Liver (tissue), 8 donors: ENCODE measurements at regions not wholly inside any gene's neighbourhood (a gene's known extent, or its start where the extent isn't known, plus 50 kb on each side); places are given as distances from the start of the nearest gene placed in this dataset.

ENCODE experiments used
- DNase-seq: peaks from one replicate; pipeline ENCODE4 v3.0.0-alpha.2; 2017; ENCODE audit warnings: low spot score
- H3K27ac ChIP-seq, 2 donors: one replicate each; pipeline ENCODE4 v1.7.0; 2013; ENCODE audit warnings: inconsistent platforms in 2 of 2, low read length in 2 of 2, control low read depth in 1 of 2, low read depth in 1 of 2, mild to moderate bottlenecking in 1 of 2
- H3K27me3 ChIP-seq, 4 donors: one replicate each; pipeline versions ENCODE4 v1.6.1 to v1.7.0; 2013; ENCODE audit warnings: low read length in 3 of 4, inconsistent platforms in 1 of 4, mild to moderate bottlenecking in 1 of 4, moderate library complexity in 1 of 4; ENCODE audit not compliant: control insufficient read depth in 4 of 4, insufficient read depth in 4 of 4
- H3K36me3 ChIP-seq, 4 donors: one replicate each; pipeline versions ENCODE4 v1.6.1 to v1.7.0; 2013; ENCODE audit warnings: low read length in 3 of 4, mild to moderate bottlenecking in 3 of 4, low read depth in 1 of 4, moderate library complexity in 1 of 4; ENCODE audit not compliant: control insufficient read depth in 4 of 4, insufficient read depth in 3 of 4
- H3K4me1 ChIP-seq, 4 donors: one replicate each; pipeline versions ENCODE4 v1.6.1 to v1.7.0; 2013; ENCODE audit warnings: low read length in 3 of 4, mild to moderate bottlenecking in 3 of 4, moderate library complexity in 1 of 4; ENCODE audit not compliant: control insufficient read depth in 4 of 4, insufficient read depth in 4 of 4
- H3K4me3 ChIP-seq, 3 donors: one replicate each; pipeline versions ENCODE4 v1.6.1 to v1.7.0; 2013; ENCODE audit warnings: low read length in 3 of 3, control low read depth in 1 of 3, low read depth in 1 of 3, mild to moderate bottlenecking in 1 of 3
- H3K9ac ChIP-seq, 2 donors: one replicate each; pipeline ENCODE4 v1.7.0; 2013; ENCODE audit warnings: low read length in 2 of 2, mild to moderate bottlenecking in 2 of 2, moderate library complexity in 2 of 2, control low read depth in 1 of 2, low read depth in 1 of 2
- H3K9me3 ChIP-seq, 4 donors: one replicate each; pipeline versions ENCODE4 v1.6.1 to v1.7.0; 2013; ENCODE audit warnings: low read length in 3 of 4; ENCODE audit not compliant: control insufficient read depth in 4 of 4
- EGR1 ChIP-seq, 2 donors: IDR thresholded peaks; 2 replicates each; pipeline ENCODE4 v1.6.1; 2016 to 2018; ENCODE audit warnings: antibody characterized with exemption in 2 of 2, low read depth in 2 of 2
- FOXA1 ChIP-seq: IDR thresholded peaks from 2 replicates; pipeline ENCODE4 v1.6.1; 2016; ENCODE audit warnings: antibody characterized with exemption
- FOXA2 ChIP-seq: IDR thresholded peaks from 2 replicates; pipeline ENCODE4 v1.6.1; 2016; ENCODE audit warnings: antibody characterized with exemption
- GABPA ChIP-seq, 2 donors: IDR thresholded peaks in 1 of 2; conservative IDR thresholded peaks in 1 of 2; 2 replicates each; pipeline ENCODE4 v1.6.1; 2016; ENCODE audit warnings: antibody characterized with exemption in 2 of 2, mild to moderate bottlenecking in 1 of 2, moderate library complexity in 1 of 2
- HNF4A ChIP-seq, 2 donors: conservative IDR thresholded peaks; 2 replicates each; pipeline ENCODE4 v1.6.1; 2016; ENCODE audit warnings: antibody characterized with exemption in 2 of 2, mild to moderate bottlenecking in 2 of 2
- HNF4G ChIP-seq: IDR thresholded peaks from 2 replicates; pipeline ENCODE4 v1.6.1; 2016; ENCODE audit warnings: antibody characterized with exemption
- JUND ChIP-seq, 2 donors: IDR thresholded peaks; 2 replicates each; pipeline ENCODE4 v1.6.1; 2016; ENCODE audit warnings: antibody characterized with exemption in 2 of 2
- NR2F2 ChIP-seq: IDR thresholded peaks from 2 replicates; pipeline ENCODE4 v1.6.1; 2016; ENCODE audit warnings: antibody characterized with exemption
- RAD21 ChIP-seq, 2 donors: IDR thresholded peaks; 2 replicates each; pipeline ENCODE4 v1.6.1; 2016; ENCODE audit warnings: antibody characterized with exemption in 2 of 2, mild to moderate bottlenecking in 2 of 2
- RXRA ChIP-seq, 2 donors: IDR thresholded peaks; 2 replicates each; pipeline ENCODE4 v1.6.1; 2017 to 2018; ENCODE audit warnings: antibody characterized with exemption in 2 of 2, mild to moderate bottlenecking in 1 of 2
- SP1 ChIP-seq: IDR thresholded peaks from 2 replicates; pipeline ENCODE4 v1.6.1; 2018; ENCODE audit warnings: antibody characterized with exemption, mild to moderate bottlenecking
- TAF1 ChIP-seq: conservative IDR thresholded peaks from 2 replicates; pipeline ENCODE4 v1.6.1; 2016; ENCODE audit warnings: antibody characterized with exemption, mild to moderate bottlenecking
- YY1 ChIP-seq: IDR thresholded peaks from 2 replicates; pipeline ENCODE4 v1.6.1; 2016; ENCODE audit warnings: antibody characterized with exemption, mild to moderate bottlenecking
- WGBS: extraction: QIAGEN DNeasy Blood & Tissue Kit; methylation state at CpG from one replicate; pipeline ENCODE4 v1.1.7; 2013; 5-methylcytosine and 5-hydroxymethylcytosine counted together
- TF ChIP-seq, protein P1 (sequence below): IDR thresholded peaks from 2 replicates; pipeline ENCODE4 v1.6.1; 2016; ENCODE audit warnings: antibody characterized with exemption, mild to moderate bottlenecking
- TF ChIP-seq, protein P2 (sequence below): IDR thresholded peaks from 2 replicates; pipeline ENCODE4 v1.6.1; 2016; ENCODE audit warnings: antibody characterized with exemption
- TF ChIP-seq, protein P3 (sequence below): fragments of 150-350 bp; IDR thresholded peaks from 2 replicates; pipeline ENCODE4 v1.5.1; 2017; ENCODE audit warnings: improper control_type of control experiment, low read depth, low read length; ENCODE audit not compliant: missing input control
- TF ChIP-seq, protein P4 (sequence below): IDR thresholded peaks from 2 replicates; pipeline ENCODE4 v1.6.1; 2016; ENCODE audit warnings: antibody characterized with exemption
- TF ChIP-seq, protein P5 (sequence below): IDR thresholded peaks from 2 replicates; pipeline ENCODE4 v1.6.1; 2016; ENCODE audit warnings: antibody characterized with exemption
- donor health status: healthy.
- donor health status: healthy.
- donor health status: healthy.
- donor health status: healthy.
- donor health status: healthy.

DNA sequence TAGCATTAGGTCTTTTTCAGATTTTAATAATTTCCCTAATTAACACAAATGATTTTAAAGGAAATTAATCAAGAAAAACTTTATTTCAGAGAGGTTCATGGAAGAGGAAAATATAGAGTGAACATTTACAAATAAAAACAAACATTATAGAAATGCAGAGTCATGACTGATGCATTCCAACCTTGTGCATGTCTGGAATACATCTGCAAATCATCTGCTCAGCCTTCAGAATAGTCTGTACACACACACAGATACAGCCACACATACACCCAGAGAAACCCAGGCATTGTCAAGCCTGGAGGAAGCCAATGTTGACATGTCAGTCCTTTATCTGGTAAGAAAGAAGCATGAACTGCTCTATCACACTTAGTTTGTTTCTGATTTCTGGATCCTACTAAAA is 61.3 kb upstream of the NFKB1 start:
- TF ChIP-seq NR2F2 (no peak), EGR1 (IDR thresholded peaks at IDR 0.05; ENCODE audit: low read depth in 2 of 2) (no peak), YY1 (no peak), FOXA1 (no peak), GABPA (IDR thresholded peaks at IDR 0.05 in 1 of 2, conservative IDR thresholded peaks at IDR 0.05 in 1 of 2) (no peak), RXRA (IDR thresholded peaks at IDR 0.05) (no peak)
- TF ChIP-seq, protein P1, sequence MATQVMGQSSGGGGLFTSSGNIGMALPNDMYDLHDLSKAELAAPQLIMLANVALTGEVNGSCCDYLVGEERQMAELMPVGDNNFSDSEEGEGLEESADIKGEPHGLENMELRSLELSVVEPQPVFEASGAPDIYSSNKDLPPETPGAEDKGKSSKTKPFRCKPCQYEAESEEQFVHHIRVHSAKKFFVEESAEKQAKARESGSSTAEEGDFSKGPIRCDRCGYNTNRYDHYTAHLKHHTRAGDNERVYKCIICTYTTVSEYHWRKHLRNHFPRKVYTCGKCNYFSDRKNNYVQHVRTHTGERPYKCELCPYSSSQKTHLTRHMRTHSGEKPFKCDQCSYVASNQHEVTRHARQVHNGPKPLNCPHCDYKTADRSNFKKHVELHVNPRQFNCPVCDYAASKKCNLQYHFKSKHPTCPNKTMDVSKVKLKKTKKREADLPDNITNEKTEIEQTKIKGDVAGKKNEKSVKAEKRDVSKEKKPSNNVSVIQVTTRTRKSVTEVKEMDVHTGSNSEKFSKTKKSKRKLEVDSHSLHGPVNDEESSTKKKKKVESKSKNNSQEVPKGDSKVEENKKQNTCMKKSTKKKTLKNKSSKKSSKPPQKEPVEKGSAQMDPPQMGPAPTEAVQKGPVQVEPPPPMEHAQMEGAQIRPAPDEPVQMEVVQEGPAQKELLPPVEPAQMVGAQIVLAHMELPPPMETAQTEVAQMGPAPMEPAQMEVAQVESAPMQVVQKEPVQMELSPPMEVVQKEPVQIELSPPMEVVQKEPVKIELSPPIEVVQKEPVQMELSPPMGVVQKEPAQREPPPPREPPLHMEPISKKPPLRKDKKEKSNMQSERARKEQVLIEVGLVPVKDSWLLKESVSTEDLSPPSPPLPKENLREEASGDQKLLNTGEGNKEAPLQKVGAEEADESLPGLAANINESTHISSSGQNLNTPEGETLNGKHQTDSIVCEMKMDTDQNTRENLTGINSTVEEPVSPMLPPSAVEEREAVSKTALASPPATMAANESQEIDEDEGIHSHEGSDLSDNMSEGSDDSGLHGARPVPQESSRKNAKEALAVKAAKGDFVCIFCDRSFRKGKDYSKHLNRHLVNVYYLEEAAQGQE = no peak
- TF ChIP-seq, protein P2, sequence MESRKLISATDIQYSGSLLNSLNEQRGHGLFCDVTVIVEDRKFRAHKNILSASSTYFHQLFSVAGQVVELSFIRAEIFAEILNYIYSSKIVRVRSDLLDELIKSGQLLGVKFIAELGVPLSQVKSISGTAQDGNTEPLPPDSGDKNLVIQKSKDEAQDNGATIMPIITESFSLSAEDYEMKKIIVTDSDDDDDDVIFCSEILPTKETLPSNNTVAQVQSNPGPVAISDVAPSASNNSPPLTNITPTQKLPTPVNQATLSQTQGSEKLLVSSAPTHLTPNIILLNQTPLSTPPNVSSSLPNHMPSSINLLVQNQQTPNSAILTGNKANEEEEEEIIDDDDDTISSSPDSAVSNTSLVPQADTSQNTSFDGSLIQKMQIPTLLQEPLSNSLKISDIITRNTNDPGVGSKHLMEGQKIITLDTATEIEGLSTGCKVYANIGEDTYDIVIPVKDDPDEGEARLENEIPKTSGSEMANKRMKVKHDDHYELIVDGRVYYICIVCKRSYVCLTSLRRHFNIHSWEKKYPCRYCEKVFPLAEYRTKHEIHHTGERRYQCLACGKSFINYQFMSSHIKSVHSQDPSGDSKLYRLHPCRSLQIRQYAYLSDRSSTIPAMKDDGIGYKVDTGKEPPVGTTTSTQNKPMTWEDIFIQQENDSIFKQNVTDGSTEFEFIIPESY = no peak
- no peak for DNase-seq
- no peaks in the 10 kb centered on the region for H3K36me3 ChIP-seq
- no peaks in the 10 kb centered on the region for H3K27me3 ChIP-seq
- peak overlapping the region; percentile 69 to 80 for H3K27ac ChIP-seq
- no peaks in the 10 kb centered on the region for H3K9me3 ChIP-seq
- H3K4me1 ChIP-seq = peaks cover 8 to 39% (median 21%) of the 10 kb centered on the region in 4 donors
- H3K4me3 ChIP-seq = no peak overlapping the region
- H3K9ac ChIP-seq = no peak overlapping the region

DNA sequence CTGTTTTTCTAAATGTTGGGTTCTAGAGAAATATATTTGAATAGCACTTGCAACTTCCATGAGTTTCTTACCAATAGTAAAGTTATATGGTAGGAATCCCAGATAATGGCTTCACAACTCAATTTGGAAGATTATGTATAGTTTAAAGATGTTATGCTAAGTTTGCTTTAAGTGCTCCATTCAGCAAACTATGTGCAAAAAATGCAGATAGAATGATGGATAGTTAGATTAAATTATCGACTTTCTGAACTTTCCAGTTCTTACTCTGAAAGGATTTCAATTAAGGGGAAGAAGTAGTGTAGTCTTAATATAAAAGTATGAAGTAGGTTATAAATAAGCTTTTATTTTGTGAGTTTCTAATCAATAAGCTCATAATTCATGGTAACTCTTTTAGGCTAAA is 60.7 kb upstream of the NFKB1 start:
- Histone ChIP-seq H3K9ac (no peak overlapping the region), H3K4me3 (no peak overlapping the region), H3K27ac (no peak overlapping the region), H3K4me1 (peaks cover 10 to 41% (median 23%) of the 10 kb centered on the region in 4 donors), H3K36me3 (no peaks in the 10 kb centered on the region), H3K9me3 (no peaks in the 10 kb centered on the region), H3K27me3 (no peaks in the 10 kb centered on the region)
- TF ChIP-seq SP1 (no peak), HNF4G (no peak), HNF4A (conservative IDR thresholded peaks at IDR 0.05) (no peak), FOXA2 (no peak), TAF1 (no peak), RXRA (IDR thresholded peaks at IDR 0.05) (no peak), EGR1 (IDR thresholded peaks at IDR 0.05; ENCODE audit: low read depth in 2 of 2) (no peak), NR2F2 (no peak), YY1 (no peak), RAD21 (IDR thresholded peaks at IDR 0.05) (no peak), JUND (IDR thresholded peaks at IDR 0.05) (no peak), GABPA (IDR thresholded peaks at IDR 0.05 in 1 of 2, conservative IDR thresholded peaks at IDR 0.05 in 1 of 2) (no peak)
- TF ChIP-seq, protein P3, sequence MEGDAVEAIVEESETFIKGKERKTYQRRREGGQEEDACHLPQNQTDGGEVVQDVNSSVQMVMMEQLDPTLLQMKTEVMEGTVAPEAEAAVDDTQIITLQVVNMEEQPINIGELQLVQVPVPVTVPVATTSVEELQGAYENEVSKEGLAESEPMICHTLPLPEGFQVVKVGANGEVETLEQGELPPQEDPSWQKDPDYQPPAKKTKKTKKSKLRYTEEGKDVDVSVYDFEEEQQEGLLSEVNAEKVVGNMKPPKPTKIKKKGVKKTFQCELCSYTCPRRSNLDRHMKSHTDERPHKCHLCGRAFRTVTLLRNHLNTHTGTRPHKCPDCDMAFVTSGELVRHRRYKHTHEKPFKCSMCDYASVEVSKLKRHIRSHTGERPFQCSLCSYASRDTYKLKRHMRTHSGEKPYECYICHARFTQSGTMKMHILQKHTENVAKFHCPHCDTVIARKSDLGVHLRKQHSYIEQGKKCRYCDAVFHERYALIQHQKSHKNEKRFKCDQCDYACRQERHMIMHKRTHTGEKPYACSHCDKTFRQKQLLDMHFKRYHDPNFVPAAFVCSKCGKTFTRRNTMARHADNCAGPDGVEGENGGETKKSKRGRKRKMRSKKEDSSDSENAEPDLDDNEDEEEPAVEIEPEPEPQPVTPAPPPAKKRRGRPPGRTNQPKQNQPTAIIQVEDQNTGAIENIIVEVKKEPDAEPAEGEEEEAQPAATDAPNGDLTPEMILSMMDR = no peak
- TF ChIP-seq, protein P4, sequence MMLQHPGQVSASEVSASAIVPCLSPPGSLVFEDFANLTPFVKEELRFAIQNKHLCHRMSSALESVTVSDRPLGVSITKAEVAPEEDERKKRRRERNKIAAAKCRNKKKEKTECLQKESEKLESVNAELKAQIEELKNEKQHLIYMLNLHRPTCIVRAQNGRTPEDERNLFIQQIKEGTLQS = no peak
- TF ChIP-seq, protein P5, sequence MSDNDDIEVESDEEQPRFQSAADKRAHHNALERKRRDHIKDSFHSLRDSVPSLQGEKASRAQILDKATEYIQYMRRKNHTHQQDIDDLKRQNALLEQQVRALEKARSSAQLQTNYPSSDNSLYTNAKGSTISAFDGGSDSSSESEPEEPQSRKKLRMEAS = no peak
- TF ChIP-seq, protein P1 = no peak
- TF ChIP-seq, protein P2 = no peak
- 86% methylated on average over 1 of the region's 1 CpG for WGBS
- DNase-seq = no peak
